HEK293T (cell line): ENCODE measurements at regions not wholly inside any gene's neighbourhood (a gene's known extent, or its start where the extent isn't known, plus 50 kb on each side); places are given as distances from the start of the nearest gene placed in this dataset.

Source experiments
- BHLHE40 ChIP-seq: fragments of 450-650 bp; IDR thresholded peaks from 2 replicates; pipeline ENCODE4 v1.6.1; 2016; ENCODE audit warnings: mild to moderate bottlenecking, moderate library complexity, borderline replicate concordance
- FOXK2 ChIP-seq: fragments of 450-650 bp; IDR thresholded peaks from 2 replicates; pipeline ENCODE4 v1.6.1; 2016; ENCODE audit warnings: mild to moderate bottlenecking
- SP1 ChIP-seq: fragments of 450-650 bp; IDR thresholded peaks from 2 replicates; pipeline ENCODE4 v1.6.1; 2017

- TF ChIP-seq BHLHE40 (no peak), FOXK2 (no peak), SP1 (no peak)
These were observed 412.7 kb upstream of the ANKRD30A start for GRCh38 chr10:36712695-36713094.
